OCI-LY7 (cell line): ENCODE measurements at regions not wholly inside any gene's neighbourhood (a gene's known extent, or its start where the extent isn't known, plus 50 kb on each side); places are given as distances from the start of the nearest gene placed in this dataset.

ENCODE experiments used
- BruUV-seq: library from RNA; stranded (reverse); fragments of 400-500 nt; replicated peaks from 2 replicates; lab custom pipeline; 2021; lab: Mats Ljungman, UMichigan
- CTCF ChIA-PET: fragments of 300-600 bp; sonication (Branson Sonifier 250); formaldehyde crosslinking; loops from one replicate; lab custom pipeline; 2022; ENCODE audit warnings: antibody characterized with exemption; ENCODE audit not compliant: unreplicated experiment; lab: Charles Lee
- POLR2A ChIA-PET: fragments of 300-600 bp; sonication (Branson Sonifier 250); formaldehyde crosslinking; loops from one replicate; lab custom pipeline; 2022; ENCODE audit warnings: antibody characterized with exemption; lab: Charles Lee
- DNase-seq: peaks from one replicate; pipeline ENCODE4 v3.0.0-alpha.2; 2015; ENCODE audit warnings: low spot score
- H2AFZ ChIP-seq: fragments of 200-600 bp; sonication (generic), shearing (Covaris generic); 2 replicates; pipeline ENCODE4 v1.6.1; 2014; ENCODE audit warnings: mild to moderate bottlenecking, antibody characterized with exemption, low read length, moderate library complexity
- H3K27ac ChIP-seq: fragments of 200-600 bp; sonication (generic); 2 replicates; pipeline ENCODE4 v1.5.1; 2014; ENCODE audit warnings: mixed run types, low read depth, mild to moderate bottlenecking, moderate library complexity, low read length, inconsistent platforms; ENCODE audit not compliant: poor library complexity, severe bottlenecking
- H3K36me3 ChIP-seq: fragments of 200-600 bp; sonication (generic); 2 replicates; pipeline ENCODE4 v1.6.1; 2014; ENCODE audit warnings: mild to moderate bottlenecking, antibody characterized with exemption, low read length, moderate library complexity, mixed read lengths; ENCODE audit not compliant: insufficient read depth
- H3K4me1 ChIP-seq: fragments of 200-600 bp; sonication (generic); 2 replicates; pipeline ENCODE4 v1.5.1; 2014; ENCODE audit warnings: mild to moderate bottlenecking, low read length; ENCODE audit not compliant: insufficient read depth, poor library complexity, severe bottlenecking
- H3K4me2 ChIP-seq: fragments of 200-600 bp; sonication (generic); 2 replicates; pipeline ENCODE4 v1.6.1; 2014; ENCODE audit warnings: mild to moderate bottlenecking, low read length
- H3K4me3 ChIP-seq: fragments of 200-600 bp; sonication (generic); 2 replicates; pipeline ENCODE4 v1.5.1; 2014; ENCODE audit warnings: mild to moderate bottlenecking, low read depth, low read length; ENCODE audit not compliant: poor library complexity, severe bottlenecking
- H3K79me2 ChIP-seq: fragments of 200-600 bp; sonication (generic); 2 replicates; pipeline ENCODE4 v1.6.1; 2016; ENCODE audit warnings: low read depth, mild to moderate bottlenecking, low read length, moderate library complexity, mixed read lengths; ENCODE audit not compliant: insufficient read depth
- H3K9me2 ChIP-seq: fragments of 200-600 bp; sonication (generic); 2 replicates; pipeline ENCODE4 v1.6.1; 2016; ENCODE audit warnings: mild to moderate bottlenecking, low read length, mixed read lengths; ENCODE audit not compliant: insufficient read depth
- H3K9me3 ChIP-seq: fragments of 200-600 bp; sonication (generic); 2 replicates; pipeline ENCODE4 v1.6.1; 2014; ENCODE audit warnings: mild to moderate bottlenecking, mixed run types, low read length, mixed read lengths
- H4K20me1 ChIP-seq: fragments of 200-600 bp; sonication (generic); 2 replicates; pipeline ENCODE4 v1.6.1; 2014; ENCODE audit warnings: mild to moderate bottlenecking, antibody characterized with exemption, low read length, moderate library complexity, mixed read lengths; ENCODE audit not compliant: insufficient read depth
- EZH2phosphoT487 ChIP-seq: fragments of 200-600 bp; sonication (generic); IDR thresholded peaks from 2 replicates; pipeline ENCODE4 v1.6.1; 2018; ENCODE audit warnings: low read depth, borderline replicate concordance, mild to moderate bottlenecking, mixed run types, antibody characterized with exemption, low read length, moderate library complexity, mixed read lengths
- intact Hi-C: fragments of 100-400 bp; cut with micrococcal nuclease; formaldehyde crosslinking; loops from one replicate; pipeline ENCODE4 v1.10.0; 2022; ENCODE audit not compliant: unreplicated experiment
- TF ChIP-seq, protein P1 (sequence below): fragments of 200-600 bp; sonication (generic); conservative IDR thresholded peaks from 2 replicates; pipeline ENCODE4 v1.5.1; 2014; ENCODE audit warnings: mild to moderate bottlenecking, antibody characterized with exemption, low read length, moderate library complexity, mixed read lengths

DNA sequence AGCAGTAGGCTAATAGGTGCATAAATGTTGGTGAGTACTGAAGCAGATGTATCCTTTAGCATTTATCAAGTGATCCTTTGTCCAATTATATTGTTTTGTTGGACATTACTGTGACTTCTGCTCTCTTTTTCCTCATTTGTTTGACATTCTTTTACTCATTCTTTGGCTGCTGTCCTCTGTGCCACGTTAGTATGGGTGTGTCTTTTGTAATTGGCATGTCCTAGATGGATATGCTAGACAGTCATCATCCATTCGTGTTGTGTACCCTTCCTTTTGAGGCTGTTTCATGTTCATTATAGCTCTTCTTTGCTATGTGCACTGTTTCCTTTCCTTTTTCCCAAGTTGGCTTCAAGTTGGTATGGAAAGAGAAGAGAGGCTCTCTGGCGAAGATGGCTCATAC lies 284.7 kb downstream of the CYP26B1 start:
- Histone ChIP-seq H3K9me2 (no peaks in the 10 kb centered on the region), H4K20me1 (no peaks in the 10 kb centered on the region), H3K36me3 (no peaks in the 10 kb centered on the region), H2AFZ (no peak overlapping the region), H3K79me2 (no peaks in the 10 kb centered on the region), H3K4me1 (no peaks in the 10 kb centered on the region), H3K4me2 (no peak overlapping the region), H3K27ac (no peak overlapping the region), H3K9me3 (no peaks in the 10 kb centered on the region), H3K4me3 (no peak overlapping the region)
- POLR2A ChIA-PET: no interaction called here
- intact Hi-C loops: no loop called here
- DNase-seq: no peak
- BruUV-seq: no TSS peak
- CTCF ChIA-PET: no interaction called here
- TF ChIP-seq, protein P1, sequence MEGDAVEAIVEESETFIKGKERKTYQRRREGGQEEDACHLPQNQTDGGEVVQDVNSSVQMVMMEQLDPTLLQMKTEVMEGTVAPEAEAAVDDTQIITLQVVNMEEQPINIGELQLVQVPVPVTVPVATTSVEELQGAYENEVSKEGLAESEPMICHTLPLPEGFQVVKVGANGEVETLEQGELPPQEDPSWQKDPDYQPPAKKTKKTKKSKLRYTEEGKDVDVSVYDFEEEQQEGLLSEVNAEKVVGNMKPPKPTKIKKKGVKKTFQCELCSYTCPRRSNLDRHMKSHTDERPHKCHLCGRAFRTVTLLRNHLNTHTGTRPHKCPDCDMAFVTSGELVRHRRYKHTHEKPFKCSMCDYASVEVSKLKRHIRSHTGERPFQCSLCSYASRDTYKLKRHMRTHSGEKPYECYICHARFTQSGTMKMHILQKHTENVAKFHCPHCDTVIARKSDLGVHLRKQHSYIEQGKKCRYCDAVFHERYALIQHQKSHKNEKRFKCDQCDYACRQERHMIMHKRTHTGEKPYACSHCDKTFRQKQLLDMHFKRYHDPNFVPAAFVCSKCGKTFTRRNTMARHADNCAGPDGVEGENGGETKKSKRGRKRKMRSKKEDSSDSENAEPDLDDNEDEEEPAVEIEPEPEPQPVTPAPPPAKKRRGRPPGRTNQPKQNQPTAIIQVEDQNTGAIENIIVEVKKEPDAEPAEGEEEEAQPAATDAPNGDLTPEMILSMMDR: no peak
- no peak for TF ChIP-seq EZH2phosphoT487

DNA sequence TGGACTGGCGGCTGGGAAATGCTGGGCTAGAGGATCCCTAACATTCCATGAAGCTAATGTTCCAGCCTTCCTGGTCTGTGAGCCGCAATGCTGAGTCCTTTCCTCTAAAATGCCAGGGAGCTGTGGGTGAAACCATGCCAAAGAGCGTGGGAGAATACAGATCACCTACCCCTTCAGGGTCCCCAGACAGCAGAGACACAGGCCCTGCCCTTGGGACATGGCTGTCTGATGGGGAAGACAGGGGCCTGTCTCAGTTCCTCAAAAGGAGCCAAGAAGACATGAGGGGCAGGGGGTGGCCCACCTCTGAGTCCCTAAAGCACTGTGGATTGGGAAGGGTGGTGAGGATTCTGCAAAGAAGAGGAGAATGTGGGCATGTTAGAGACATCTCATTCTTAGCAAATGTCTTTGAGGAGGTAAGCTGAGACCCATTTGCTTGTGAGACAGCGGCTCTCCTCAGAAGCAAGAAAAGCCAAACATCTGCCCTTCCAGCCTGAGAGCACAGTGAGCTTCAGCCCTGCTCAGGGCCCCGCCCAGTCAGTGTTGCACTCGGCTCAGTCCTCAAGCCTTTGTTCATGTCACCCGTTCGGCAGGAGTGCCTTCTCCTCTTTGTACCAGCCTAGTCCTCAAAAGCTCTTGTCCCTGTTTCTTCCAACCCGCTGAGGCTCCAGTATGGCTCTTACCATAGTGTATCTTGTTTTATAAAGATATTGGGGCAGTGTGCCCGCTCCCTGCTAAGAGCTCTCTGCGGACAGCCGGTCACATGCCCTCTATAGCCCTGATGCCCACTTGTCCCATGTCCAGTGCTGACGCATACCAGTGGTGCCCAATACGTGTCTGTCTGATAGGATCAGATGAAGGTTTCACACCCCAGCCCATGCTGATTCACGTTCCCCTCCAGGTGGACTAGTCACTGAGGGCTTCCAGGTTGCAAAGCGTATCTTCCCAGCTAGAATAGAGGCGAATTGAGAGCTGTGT lies 286.2 kb downstream of the CYP26B1 start:
- no peak overlapping the region for H3K4me3 ChIP-seq
- no peaks in the 10 kb centered on the region for H4K20me1 ChIP-seq
- no peak overlapping the region for H2AFZ ChIP-seq
- H3K4me1 ChIP-seq: no peaks in the 10 kb centered on the region
- intact Hi-C loops: no loop called here
- no peak overlapping the region for H3K4me2 ChIP-seq
- TF ChIP-seq EZH2phosphoT487: no peak
- TF ChIP-seq, protein P1: no peak
- ChIA-PET CTCF (no interaction called here), POLR2A (no interaction called here)
- H3K36me3 ChIP-seq: no peaks in the 10 kb centered on the region
- DNase-seq: no peak
- no peak overlapping the region for H3K27ac ChIP-seq
- no peaks in the 10 kb centered on the region for H3K9me3 ChIP-seq
- no peaks in the 10 kb centered on the region for H3K79me2 ChIP-seq
- H3K9me2 ChIP-seq: no peaks in the 10 kb centered on the region
- no TSS peak for BruUV-seq

DNA sequence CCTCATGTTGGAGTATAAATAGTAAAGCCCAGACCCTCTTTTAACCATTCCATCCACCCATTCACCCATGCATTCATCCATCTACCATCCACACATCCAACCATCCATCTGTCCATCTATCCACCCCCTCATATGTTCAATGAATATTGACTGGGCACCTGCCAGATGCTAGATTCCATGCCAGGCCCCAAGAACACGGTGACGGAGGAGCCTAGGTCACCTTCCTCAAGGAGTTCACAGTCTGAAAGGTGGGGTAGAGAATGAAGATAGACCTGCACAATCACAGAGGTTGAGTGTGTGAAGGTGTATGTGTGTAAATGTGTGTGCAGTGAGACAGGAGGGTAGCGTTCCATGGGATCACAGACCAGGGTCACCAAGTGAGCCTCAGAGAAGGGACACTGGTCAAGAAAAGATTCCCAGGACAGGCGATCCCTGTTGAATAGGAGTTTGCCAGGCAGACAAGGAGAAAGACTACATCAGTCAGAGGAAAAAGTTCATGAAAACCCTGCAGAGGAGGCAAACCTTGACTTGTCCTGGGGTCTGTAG lies 287.2 kb downstream of the CYP26B1 start:
- Histone ChIP-seq H3K9me3 (no peaks in the 10 kb centered on the region), H3K79me2 (no peaks in the 10 kb centered on the region), H2AFZ (no peak overlapping the region), H4K20me1 (no peaks in the 10 kb centered on the region), H3K4me1 (no peaks in the 10 kb centered on the region), H3K9me2 (no peaks in the 10 kb centered on the region), H3K4me3 (no peak overlapping the region), H3K36me3 (no peaks in the 10 kb centered on the region), H3K27ac (no peak overlapping the region), H3K4me2 (no peak overlapping the region)
- TF ChIP-seq EZH2phosphoT487: no peak
- TF ChIP-seq, protein P1: no peak
- intact Hi-C loops: no loop called here
- POLR2A ChIA-PET: no interaction called here
- DNase-seq: no peak
- CTCF ChIA-PET: no interaction called here
- no TSS peak for BruUV-seq
